ENCODE measurements at regions not wholly inside any gene's neighbourhood (a gene's known extent, or its start where the extent isn't known, plus 50 kb on each side); places are given as distances from the start of the nearest gene placed in this dataset.

GRCh38 chr4:17082186-17082585 is 183.7 kb upstream of the LDB2 start:
- no peak for TF ChIP-seq TAF1 (IDR thresholded peaks at IDR 0.05; ENCODE audit: low read depth, low read length)
- TF ChIP-seq POLR2A (IDR thresholded peaks at IDR 0.05; ENCODE audit: low read depth, low read length), result no peak
- no peak for TF ChIP-seq POLR2AphosphoS5 (IDR thresholded peaks at IDR 0.05; ENCODE audit: low read depth, low read length)
